GM18867 (cell line): ENCODE measurements at regions not wholly inside any gene's neighbourhood (a gene's known extent, or its start where the extent isn't known, plus 50 kb on each side); places are given as distances from the start of the nearest gene placed in this dataset.
"Not testable (repeated sequence)": the region's sequence is repeated elsewhere in the genome, so short reads cannot be mapped to it uniquely, and the experiment has no call there.

ENCODE experiments used
- ATAC-seq: cut with Tn5 transposase; IDR thresholded peaks from one replicate; pipeline ENCODE4 v1.9.1; 2021; ENCODE audit warnings: mild to moderate bottlenecking, moderate library complexity; ENCODE audit not compliant: unreplicated experiment

DNA sequence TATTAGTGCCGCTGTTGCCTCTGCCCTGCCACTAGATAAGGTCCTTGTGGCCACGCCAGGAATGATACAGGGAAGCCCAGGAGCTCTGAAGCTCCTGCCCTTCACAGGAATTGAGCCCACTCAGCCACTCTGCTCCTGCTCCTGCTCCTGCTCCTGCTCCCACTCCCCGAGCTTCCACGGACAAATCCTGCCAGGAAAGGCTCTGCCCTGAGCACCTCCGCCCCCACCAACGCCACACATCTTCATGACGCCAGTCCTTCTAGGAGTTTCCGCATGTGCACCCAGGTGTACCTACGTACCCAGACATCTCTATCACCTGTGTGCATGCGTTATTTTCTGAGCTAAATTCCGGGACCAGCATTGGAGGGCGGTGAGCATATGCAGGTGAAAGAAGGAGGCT lies 369.1 kb downstream of the C16orf95 start:
- no peak for ATAC-seq

DNA sequence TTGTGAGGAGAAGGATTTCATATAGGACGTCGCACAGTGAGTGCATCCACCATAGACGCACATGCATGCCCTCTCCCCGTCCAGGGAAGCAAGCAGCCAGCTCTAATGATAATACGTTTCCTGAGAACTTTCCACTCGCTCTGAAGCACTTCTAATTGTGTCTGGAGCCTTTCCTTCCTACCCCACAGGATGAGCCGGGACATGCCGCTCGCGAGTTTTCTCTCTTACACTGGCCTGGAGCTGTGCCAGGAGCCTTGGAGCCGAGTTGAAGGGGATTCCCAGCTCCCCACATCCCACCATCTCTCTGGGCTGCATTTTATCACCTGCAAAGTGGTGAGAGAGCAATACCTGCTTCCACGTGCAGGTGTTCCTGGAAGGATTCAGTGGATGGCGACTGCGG lies 368.1 kb downstream of the C16orf95 start:
- ATAC-seq = no peak

DNA sequence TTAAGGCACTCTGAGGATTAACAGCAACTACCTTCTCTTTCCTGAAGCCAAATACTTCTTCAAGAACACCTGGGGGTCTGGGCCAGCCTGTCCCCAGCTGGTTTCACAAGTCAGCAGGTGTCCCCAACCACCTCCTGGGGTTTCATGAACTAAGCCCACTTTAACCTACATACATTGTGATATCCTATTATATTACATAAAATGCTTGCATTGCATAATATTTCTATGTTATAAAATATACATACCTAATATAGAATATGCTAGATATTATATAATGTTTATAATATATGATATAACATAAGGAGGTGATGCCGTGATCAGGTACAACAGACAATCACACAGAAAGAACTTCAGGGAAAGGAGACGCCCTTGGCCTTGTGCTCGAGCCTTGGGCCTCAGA lies 367.6 kb downstream of the C16orf95 start:
- ATAC-seq = no peak

GRCh38 chr16:86951041-86951822 lies 366.0 kb downstream of the C16orf95 start:
- no peak for ATAC-seq

GRCh38 chr16:86951831-86952598 lies 365.2 kb downstream of the C16orf95 start:
- ATAC-seq = no peak

DNA sequence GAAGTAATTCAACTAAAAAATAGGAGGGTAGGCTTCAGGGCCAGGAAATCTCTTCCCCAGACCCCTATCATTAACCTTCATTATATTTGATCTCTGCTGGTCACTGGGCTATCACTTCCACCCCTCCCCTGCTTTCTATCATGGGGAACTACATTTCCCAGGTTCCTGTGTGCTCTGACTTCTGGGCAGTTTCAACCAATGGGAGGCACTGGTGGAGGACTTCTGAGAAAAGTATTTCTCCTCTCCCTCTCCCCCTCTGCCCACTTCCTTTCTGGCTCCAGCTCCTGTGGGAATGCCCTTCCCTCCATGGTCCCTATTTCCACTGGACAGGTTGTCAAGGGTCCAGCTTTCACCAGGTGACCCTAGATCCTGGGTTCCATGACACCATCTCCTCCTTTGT lies 364.4 kb downstream of the C16orf95 start:
- no peak for ATAC-seq

DNA sequence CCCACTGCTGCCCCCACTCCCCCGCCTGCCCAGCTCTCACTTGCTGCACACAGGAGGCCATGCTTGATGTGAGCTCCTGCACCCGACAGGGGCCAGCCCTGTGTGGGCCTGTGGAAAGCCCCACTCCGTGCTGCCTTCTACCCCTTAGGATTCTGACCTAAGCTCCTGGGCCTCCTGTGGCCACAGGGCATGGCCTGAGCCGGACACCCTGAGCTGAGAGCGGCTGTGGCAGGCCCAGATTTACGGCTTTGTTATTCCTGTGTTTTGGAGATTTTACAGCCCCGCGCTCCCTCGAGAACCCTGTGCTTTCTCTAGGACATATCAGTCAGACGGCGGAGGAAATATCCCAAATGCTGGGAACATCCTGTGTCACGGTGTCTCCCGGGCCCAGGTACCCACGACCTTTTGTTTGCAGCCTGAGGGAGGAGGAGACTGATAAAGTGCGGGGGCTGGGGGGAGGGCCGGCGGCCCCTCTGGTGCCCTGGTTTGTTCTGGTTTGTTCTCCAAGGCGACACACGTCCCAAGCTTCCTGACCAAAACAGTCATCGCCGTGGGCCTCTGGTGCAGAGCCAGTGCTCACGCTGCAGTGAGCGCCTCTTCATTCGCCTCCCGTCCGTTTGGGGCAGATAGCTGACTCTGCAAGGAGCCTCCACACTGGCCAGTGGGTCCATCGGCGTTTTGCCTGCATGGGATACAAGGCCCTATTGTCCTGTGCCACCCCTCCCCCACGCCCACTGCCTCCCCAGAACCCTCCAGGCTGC lies 363.4 kb downstream of the C16orf95 start:
- no peak for ATAC-seq

GRCh38 chr16:86955136-86955855 lies 361.9 kb downstream of the C16orf95 start:
- ATAC-seq = no peak

GRCh38 chr16:86956437-86956836 lies 360.8 kb downstream of the C16orf95 start:
- no peak for ATAC-seq

- ATAC-seq = not testable (repeated sequence)
Observed at GRCh38 chr16:86957662-86958198, 359.5 kb downstream of the C16orf95 start.

DNA sequence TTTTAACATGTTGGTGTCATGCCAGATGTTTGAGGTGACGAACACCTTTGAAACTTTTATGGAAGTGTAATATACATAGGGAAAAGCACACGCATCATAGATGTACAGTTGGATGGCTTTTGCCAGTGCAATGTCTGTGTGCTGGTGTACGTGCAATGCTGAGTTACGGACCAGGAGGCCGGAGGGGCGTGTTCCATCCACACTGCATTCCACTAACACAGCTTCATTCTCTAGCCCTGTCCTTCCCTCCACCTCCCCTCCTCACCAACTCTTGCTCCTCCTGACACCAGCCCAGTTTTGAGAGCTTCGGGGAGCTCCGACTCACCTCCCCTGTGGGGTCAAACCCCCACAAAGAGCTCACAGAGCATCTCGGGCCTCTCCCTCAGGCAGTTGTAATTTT lies 358.8 kb downstream of the C16orf95 start:
- no peak for ATAC-seq

GRCh38 chr16:86959091-86959651 lies 358.0 kb downstream of the C16orf95 start:
- ATAC-seq = no peak

- no peak for ATAC-seq
Observed at GRCh38 chr16:86959729-86960128, 357.5 kb downstream of the C16orf95 start.

GRCh38 chr16:86960266-86960665 lies 356.9 kb downstream of the C16orf95 start:
- ATAC-seq = no peak

- ATAC-seq = no peak
Observed at GRCh38 chr16:86961171-86961601, 356.0 kb downstream of the C16orf95 start.

DNA sequence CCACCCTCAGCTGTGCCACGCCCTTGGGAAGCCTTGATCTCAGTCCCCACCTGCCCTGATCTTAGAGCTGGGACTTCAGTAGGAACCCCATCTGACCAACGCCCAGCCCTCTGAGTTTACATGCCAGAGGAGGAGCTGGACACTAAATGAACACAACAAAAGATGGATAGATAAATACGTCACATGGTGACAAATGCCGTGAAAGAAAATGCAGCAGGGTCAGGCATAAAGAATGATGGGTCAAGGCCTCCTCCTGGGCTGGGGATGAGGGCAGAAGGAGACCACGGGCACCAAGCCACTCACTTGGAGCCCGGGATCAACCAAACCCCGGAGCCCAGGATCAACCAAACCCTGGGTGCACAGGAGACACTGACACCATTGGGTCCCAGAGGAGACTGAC lies 354.9 kb downstream of the C16orf95 start:
- ATAC-seq = no peak

- ATAC-seq = no peak
Observed at GRCh38 chr16:86962913-86963312, 354.3 kb downstream of the C16orf95 start.

- ATAC-seq = no peak
Observed at GRCh38 chr16:86963600-86964575, 353.3 kb downstream of the C16orf95 start.

- ATAC-seq = no peak
Observed at GRCh38 chr16:86964796-86965241, 352.4 kb downstream of the C16orf95 start.
